ENCODE measurements at regions not wholly inside any gene's neighbourhood (a gene's known extent, or its start where the extent isn't known, plus 50 kb on each side); places are given as distances from the start of the nearest gene placed in this dataset.

DNA sequence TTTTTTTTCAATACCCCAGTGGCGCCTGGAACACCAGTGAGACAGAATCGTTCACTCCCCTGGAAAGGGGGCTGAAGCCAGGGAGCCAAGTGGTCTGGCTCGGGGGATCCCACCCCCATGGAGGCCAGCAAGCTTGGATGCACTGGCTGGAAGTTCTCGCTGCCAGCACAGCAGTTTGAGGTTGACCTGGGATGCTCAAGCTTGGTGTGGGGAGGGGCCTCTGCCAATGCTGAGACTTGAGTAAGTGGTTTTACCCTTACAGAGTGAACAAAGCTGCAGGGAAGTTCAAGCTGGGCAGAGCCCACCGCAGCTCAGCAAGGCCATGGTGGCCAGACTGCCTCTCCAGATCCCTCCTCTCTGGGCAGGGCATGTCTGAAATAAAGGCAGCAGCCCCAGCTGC lies 276.2 kb upstream of the CNTN6 start:
- TF ChIP-seq, protein P1, sequence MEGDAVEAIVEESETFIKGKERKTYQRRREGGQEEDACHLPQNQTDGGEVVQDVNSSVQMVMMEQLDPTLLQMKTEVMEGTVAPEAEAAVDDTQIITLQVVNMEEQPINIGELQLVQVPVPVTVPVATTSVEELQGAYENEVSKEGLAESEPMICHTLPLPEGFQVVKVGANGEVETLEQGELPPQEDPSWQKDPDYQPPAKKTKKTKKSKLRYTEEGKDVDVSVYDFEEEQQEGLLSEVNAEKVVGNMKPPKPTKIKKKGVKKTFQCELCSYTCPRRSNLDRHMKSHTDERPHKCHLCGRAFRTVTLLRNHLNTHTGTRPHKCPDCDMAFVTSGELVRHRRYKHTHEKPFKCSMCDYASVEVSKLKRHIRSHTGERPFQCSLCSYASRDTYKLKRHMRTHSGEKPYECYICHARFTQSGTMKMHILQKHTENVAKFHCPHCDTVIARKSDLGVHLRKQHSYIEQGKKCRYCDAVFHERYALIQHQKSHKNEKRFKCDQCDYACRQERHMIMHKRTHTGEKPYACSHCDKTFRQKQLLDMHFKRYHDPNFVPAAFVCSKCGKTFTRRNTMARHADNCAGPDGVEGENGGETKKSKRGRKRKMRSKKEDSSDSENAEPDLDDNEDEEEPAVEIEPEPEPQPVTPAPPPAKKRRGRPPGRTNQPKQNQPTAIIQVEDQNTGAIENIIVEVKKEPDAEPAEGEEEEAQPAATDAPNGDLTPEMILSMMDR (IDR thresholded peaks at IDR 0.05; ENCODE audit: low read depth, low read length), result no peak
- H3K4me3 ChIP-seq (ENCODE audit: low read depth, low read length), result no peak overlapping the region

DNA sequence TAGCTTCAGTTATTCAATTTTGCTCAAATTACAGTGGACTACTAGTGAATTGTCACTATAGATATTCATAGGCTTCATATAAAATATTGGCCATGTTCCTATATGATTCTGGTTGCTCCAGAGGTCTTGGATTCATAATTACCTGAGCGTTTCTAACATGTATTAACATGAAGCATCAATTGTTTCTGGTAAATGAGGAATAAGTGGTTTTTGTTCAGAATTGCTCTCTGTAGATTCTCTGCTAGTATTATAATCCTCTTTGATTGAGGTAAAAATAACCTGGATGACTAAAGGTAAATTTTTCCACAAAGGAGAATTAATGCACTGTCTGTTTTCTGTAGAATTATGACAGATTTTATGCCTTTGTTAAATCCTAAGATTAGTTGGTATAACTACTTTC lies 258.1 kb upstream of the CNTN6 start:
- no peak overlapping the region for H3K4me3 ChIP-seq (ENCODE audit: low read depth, low read length)
- TF ChIP-seq, protein P1 (IDR thresholded peaks at IDR 0.05; ENCODE audit: low read depth, low read length), result no peak

DNA sequence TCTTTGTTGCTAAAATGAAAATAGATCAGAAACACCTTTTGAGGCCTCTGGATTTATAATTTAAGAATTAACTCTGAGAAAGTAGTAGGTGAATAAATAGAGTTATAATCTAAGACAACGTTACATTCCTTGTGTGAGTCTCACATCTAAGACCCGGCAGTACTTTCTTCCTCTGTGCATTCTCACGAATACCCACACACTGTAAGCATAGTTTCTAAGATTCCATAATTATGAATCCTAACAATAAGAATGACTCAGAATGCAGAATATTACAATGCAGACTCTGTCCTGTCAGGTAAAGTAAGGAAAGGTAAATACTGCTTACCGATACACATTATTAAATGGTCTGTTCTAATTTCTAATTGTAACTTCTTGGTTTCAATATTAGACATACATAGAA lies 257.7 kb upstream of the CNTN6 start:
- no peak overlapping the region for H3K4me3 ChIP-seq (ENCODE audit: low read depth, low read length)
- TF ChIP-seq, protein P1 (IDR thresholded peaks at IDR 0.05; ENCODE audit: low read depth, low read length), result no peak

DNA sequence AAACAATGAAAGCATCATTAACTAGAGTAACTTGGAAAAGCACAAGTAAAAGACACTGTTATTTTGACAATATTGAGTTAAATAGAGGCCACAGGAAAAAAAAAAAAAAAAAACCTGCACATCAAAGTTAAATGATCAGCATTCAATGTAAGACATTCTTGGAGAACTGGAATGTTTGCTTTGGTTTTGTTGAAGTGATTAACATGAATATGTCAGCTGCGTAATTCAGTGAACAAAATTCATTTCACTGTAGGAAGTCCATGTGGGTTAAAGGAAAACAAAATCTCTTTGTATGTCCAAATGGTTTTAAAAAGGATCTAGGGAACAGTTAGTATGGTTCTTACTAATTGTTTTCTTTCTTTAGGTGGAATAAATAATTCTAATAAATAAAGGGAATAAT lies 252.8 kb upstream of the CNTN6 start:
- no peak overlapping the region for H3K4me3 ChIP-seq (ENCODE audit: low read depth, low read length)
- TF ChIP-seq, protein P1 (IDR thresholded peaks at IDR 0.05; ENCODE audit: low read depth, low read length), result no peak

DNA sequence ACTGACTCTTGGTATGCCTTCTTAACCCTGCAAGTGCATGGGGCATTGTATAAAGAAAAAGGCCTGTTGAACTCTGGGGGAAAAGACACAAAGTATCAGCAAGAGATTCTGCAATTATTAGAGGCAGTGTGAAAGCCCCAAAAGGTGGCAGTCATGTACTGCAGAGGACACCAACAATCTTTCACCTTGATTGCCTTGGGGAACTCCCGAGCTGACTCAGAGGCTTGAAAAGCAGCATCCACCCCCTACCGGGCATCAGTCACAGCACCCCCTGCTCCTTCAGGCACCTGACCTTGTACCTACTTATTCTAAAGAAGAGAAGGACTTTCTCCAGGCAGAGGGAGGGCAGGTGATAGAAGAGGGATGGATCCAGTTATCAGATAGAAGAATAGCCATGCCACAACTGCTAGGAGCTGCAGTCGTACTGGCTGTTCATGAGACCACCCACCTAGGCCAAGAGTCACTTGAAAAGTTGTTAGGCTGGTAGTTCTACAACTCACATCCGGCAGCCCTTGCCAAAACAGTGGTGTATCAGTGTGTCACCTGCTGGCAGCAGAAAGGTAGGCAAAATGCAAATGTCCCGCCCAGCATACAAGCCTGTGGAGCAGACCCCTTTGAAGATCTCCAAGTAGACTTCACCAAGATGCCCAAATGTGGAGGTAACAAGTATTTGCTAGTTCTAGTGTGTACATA lies 241.6 kb upstream of the CNTN6 start:
- H3K4me3 ChIP-seq (ENCODE audit: low read depth, low read length), result no peak overlapping the region
- TF ChIP-seq, protein P1 (IDR thresholded peaks at IDR 0.05; ENCODE audit: low read depth, low read length), result no peak

DNA sequence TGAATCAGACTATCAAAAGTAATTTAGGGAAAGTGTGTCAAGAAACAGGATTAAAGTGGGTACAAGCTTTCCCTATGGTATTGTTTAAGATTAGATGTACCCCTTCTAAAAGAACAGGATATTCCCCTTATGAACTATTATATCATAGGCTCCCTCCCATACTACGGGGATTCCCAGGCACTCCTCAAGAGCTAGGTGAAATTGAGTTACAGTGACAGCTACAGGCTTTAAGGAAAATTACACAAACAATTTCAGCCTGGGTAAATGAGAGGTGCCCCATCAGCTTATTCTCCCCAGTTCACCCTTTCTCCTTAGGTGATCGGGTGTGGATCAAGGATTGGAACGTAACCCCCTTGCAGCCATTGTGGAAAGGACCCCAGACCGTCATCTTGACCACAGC lies 240.8 kb upstream of the CNTN6 start:
- TF ChIP-seq, protein P1 (IDR thresholded peaks at IDR 0.05; ENCODE audit: low read depth, low read length), result no peak
- no peak overlapping the region for H3K4me3 ChIP-seq (ENCODE audit: low read depth, low read length)

DNA sequence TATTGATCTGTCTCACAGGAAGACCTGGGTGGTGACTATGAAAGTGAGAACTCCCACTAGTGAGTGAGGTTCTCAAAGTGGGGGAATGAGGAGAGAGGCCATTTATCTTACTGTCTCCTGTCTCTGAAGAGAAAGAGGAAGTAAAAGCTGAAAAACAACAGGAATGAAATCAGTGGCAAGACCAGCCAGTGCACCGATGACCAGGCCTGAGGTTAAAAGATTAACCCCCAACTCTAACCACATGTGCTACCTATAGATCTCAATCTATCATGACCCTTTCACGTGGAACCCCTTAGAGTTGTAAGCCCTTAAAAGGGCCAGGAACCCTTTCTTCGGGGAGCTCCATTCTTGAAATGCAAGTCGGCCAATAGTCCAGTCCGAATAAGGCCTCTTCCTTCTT lies 239.3 kb upstream of the CNTN6 start:
- H3K4me3 ChIP-seq (ENCODE audit: low read depth, low read length), result no peak overlapping the region
- TF ChIP-seq, protein P1 (IDR thresholded peaks at IDR 0.05; ENCODE audit: low read depth, low read length), result no peak
